Aorta (tissue), 5 donors: ENCODE measurements at regions not wholly inside any gene's neighbourhood (a gene's known extent, or its start where the extent isn't known, plus 50 kb on each side); places are given as distances from the start of the nearest gene placed in this dataset.

Source experiments
- ATAC-seq: fragments of 200-7000 bp; cut with Tn5 transposase; one replicate; pipeline ENCODE4 v1.9.1; 2022; ENCODE audit warnings: moderate library complexity; ENCODE audit not compliant: low FRiP score
- DNase-seq, 2 donors: peaks; one replicate each; pipeline ENCODE4 v3.0.0-alpha.2; 2020
- H3K27ac ChIP-seq, 2 donors: one replicate each; pipeline ENCODE4 v1.5.1; 2013; ENCODE audit warnings: low read length in 2 of 2, mild to moderate bottlenecking in 2 of 2, moderate library complexity in 2 of 2, control low read depth in 1 of 2, inconsistent platforms in 1 of 2, low read depth in 1 of 2
- H3K27me3 ChIP-seq, 2 donors: one replicate each; pipeline ENCODE4 v1.6.1; 2013; ENCODE audit warnings: control low read depth in 1 of 2, low read length in 1 of 2, mild to moderate bottlenecking in 1 of 2, moderate library complexity in 1 of 2; ENCODE audit not compliant: insufficient read depth in 2 of 2, control insufficient read depth in 1 of 2
- H3K36me3 ChIP-seq, 2 donors: one replicate each; pipeline ENCODE4 v1.6.1; 2013; ENCODE audit warnings: control low read depth in 1 of 2, low read length in 1 of 2, mild to moderate bottlenecking in 1 of 2; ENCODE audit not compliant: insufficient read depth in 2 of 2, control insufficient read depth in 1 of 2
- H3K4me1 ChIP-seq, 2 donors: one replicate each; pipeline ENCODE4 v1.6.1; 2013; ENCODE audit warnings: low read length in 2 of 2, control low read depth in 1 of 2, mild to moderate bottlenecking in 1 of 2, moderate library complexity in 1 of 2; ENCODE audit not compliant: insufficient read depth in 2 of 2, control insufficient read depth in 1 of 2
- H3K4me3 ChIP-seq, 2 donors: one replicate each; pipeline ENCODE4 v1.5.1; 2013; ENCODE audit warnings: low read length in 2 of 2, control low read depth in 1 of 2, mild to moderate bottlenecking in 1 of 2
- H3K9me3 ChIP-seq: one replicate; pipeline ENCODE4 v1.6.1; 2013; ENCODE audit warnings: mild to moderate bottlenecking, low read length; ENCODE audit not compliant: control insufficient read depth
- WGBS, 2 donors: extraction: QIAGEN DNeasy Blood & Tissue Kit; methylation state at CpG; one replicate each; pipeline ENCODE4 v1.1.7; 2013; 5-methylcytosine and 5-hydroxymethylcytosine counted together
- intact Hi-C, 2 donors: fragments of 100-400 bp; cut with DNase I; formaldehyde crosslinking; loops; one replicate each; pipeline versions ENCODE4 v1.14.2 to v1.15.0; 2022
- donor health status: healthy with polysubstance abuse.
- donor health status: Bipolar disorder and iron deficiency.
- donor health status: DM: no; HTN: no; CAD: no.
- donor health status: DM: no; HTN: no; CAD: no.
- donor health status: DM: yes; HTN: yes; CAD: no.

- Histone ChIP-seq H3K4me3 (no peak overlapping the region), H3K27ac (no peak overlapping the region), H3K4me1 (no peaks in the 10 kb centered on the region), H3K27me3 (no peaks in the 10 kb centered on the region), H3K9me3 (no peaks in the 10 kb centered on the region), H3K36me3 (no peaks in the 10 kb centered on the region)
- DNase-seq = no peak
- intact Hi-C loops = no loop called here
- WGBS, 2 donors = 23 to 24% methylated on average over 3 of the region's 3 CpGs
- no peak for ATAC-seq
Observed at GRCh38 chr17:55668312-55668920, 54.2 kb downstream of the TMEM100 start.

GRCh38 chr17:55666806-55667205, 55.9 kb downstream of the TMEM100 start:
- Histone ChIP-seq H3K27ac (no peak overlapping the region), H3K36me3 (no peaks in the 10 kb centered on the region), H3K27me3 (no peaks in the 10 kb centered on the region), H3K4me1 (no peaks in the 10 kb centered on the region), H3K9me3 (no peaks in the 10 kb centered on the region), H3K4me3 (no peak overlapping the region)
- intact Hi-C loops = no loop called here
- 79 to 83% methylated on average over 2 of the region's 2 CpGs for WGBS, 2 donors
- DNase-seq (no peak), ATAC-seq (no peak)

- H3K36me3 ChIP-seq = no peaks in the 10 kb centered on the region
- H3K4me1 ChIP-seq = no peaks in the 10 kb centered on the region
- H3K9me3 ChIP-seq = no peaks in the 10 kb centered on the region
- 80 to 84% methylated on average over 3 of the region's 3 CpGs for WGBS, 2 donors
- no peak overlapping the region for H3K27ac ChIP-seq
- ATAC-seq (no peak), DNase-seq (no peak)
- intact Hi-C loops = no loop called here
- no peaks in the 10 kb centered on the region for H3K27me3 ChIP-seq
- no peak overlapping the region for H3K4me3 ChIP-seq
Observed at GRCh38 chr17:55664287-55664686, 58.4 kb downstream of the TMEM100 start.

GRCh38 chr17:55663400-55663799, 59.3 kb downstream of the TMEM100 start:
- no peaks in the 10 kb centered on the region for H3K36me3 ChIP-seq
- no peaks in the 10 kb centered on the region for H3K9me3 ChIP-seq
- H3K4me1 ChIP-seq = no peaks in the 10 kb centered on the region
- no peaks in the 10 kb centered on the region for H3K27me3 ChIP-seq
- intact Hi-C loops = no loop called here
- no peak for DNase-seq
- no peak for ATAC-seq
- H3K27ac ChIP-seq = no peak overlapping the region
- no peak overlapping the region for H3K4me3 ChIP-seq

- Histone ChIP-seq H3K36me3 (no peaks in the 10 kb centered on the region), H3K27ac (no peak overlapping the region), H3K27me3 (no peaks in the 10 kb centered on the region), H3K9me3 (no peaks in the 10 kb centered on the region), H3K4me3 (no peak overlapping the region), H3K4me1 (no peaks in the 10 kb centered on the region)
- no peak for DNase-seq
- WGBS, 2 donors = 70 to 76% methylated on average over 10 of the region's 10 CpGs
- intact Hi-C loops = no loop called here
- no peak for ATAC-seq
Observed at GRCh38 chr17:55661963-55662834, 60.5 kb downstream of the TMEM100 start.

- no peaks in the 10 kb centered on the region for H3K27me3 ChIP-seq
- intact Hi-C loops = no loop called here
- WGBS, 2 donors = 58 to 62% methylated on average over 2 of the region's 2 CpGs
Observed at GRCh38 chr17:55661256-55661758, 61.4 kb downstream of the TMEM100 start.

GRCh38 chr17:55660178-55660886, 62.3 kb downstream of the TMEM100 start:
- 7 to 10% methylated on average over 2 of the region's 2 CpGs for WGBS, 2 donors
- Histone ChIP-seq H3K9me3 (no peaks in the 10 kb centered on the region), H3K4me1 (no peaks in the 10 kb centered on the region), H3K27ac (no peak overlapping the region), H3K27me3 (no peaks in the 10 kb centered on the region), H3K4me3 (no peak overlapping the region), H3K36me3 (no peaks in the 10 kb centered on the region)
- DNase-seq (no peak), ATAC-seq (peak; percentile 72)
- intact Hi-C loops = no loop called here

More at GRCh38 chr17:55661256-55661758, 61.4 kb downstream of the TMEM100 start:
- H3K36me3 ChIP-seq = no peaks in the 10 kb centered on the region
- H3K4me3 ChIP-seq = no peak overlapping the region
- no peak overlapping the region for H3K27ac ChIP-seq
- no peaks in the 10 kb centered on the region for H3K9me3 ChIP-seq
- H3K4me1 ChIP-seq = no peaks in the 10 kb centered on the region
- DNase-seq (no peak), ATAC-seq (no peak)

- H3K9me3 ChIP-seq = no peaks in the 10 kb centered on the region
- no peak for DNase-seq
- no peak for ATAC-seq
- H3K27ac ChIP-seq = no peak overlapping the region
- 77 to 87% methylated on average over 2 of the region's 2 CpGs for WGBS, 2 donors
- no peaks in the 10 kb centered on the region for H3K27me3 ChIP-seq
- intact Hi-C loops = no loop called here
- H3K4me1 ChIP-seq = no peaks in the 10 kb centered on the region
- no peak overlapping the region for H3K4me3 ChIP-seq
- H3K36me3 ChIP-seq = no peaks in the 10 kb centered on the region
Observed at GRCh38 chr17:55659661-55660060, 63.0 kb downstream of the TMEM100 start.
